CD8-positive, alpha-beta memory T cell (primary cell): ENCODE measurements at regions not wholly inside any gene's neighbourhood (a gene's known extent, or its start where the extent isn't known, plus 50 kb on each side); places are given as distances from the start of the nearest gene placed in this dataset.

Experiments used
- CTCF ChIA-PET: fragments of 350-600 bp; sonication (Branson Sonifier 250); formaldehyde crosslinking; loops from one replicate; lab custom pipeline; 2021; ENCODE audit warnings: antibody characterized with exemption; lab: Charles Lee
- POLR2A ChIA-PET: fragments of 350-600 bp; sonication (Branson Sonifier 250); formaldehyde crosslinking; loops from one replicate; lab custom pipeline; 2021; ENCODE audit warnings: antibody characterized with exemption; lab: Charles Lee
- DNase-seq, 5 donors: peaks; one replicate each; pipeline versions ENCODE4 v3.0.0 to v3.0.0-alpha.2; 2020 to 2022; ENCODE audit warnings: mixed read lengths in 1 of 5
- H3K27ac ChIP-seq: one replicate; pipeline ENCODE4 v1.7.0; 2013; ENCODE audit warnings: low read depth, mild to moderate bottlenecking, low read length, moderate library complexity
- H3K27me3 ChIP-seq: 2 replicates; pipeline ENCODE4 v1.7.0; 2013; ENCODE audit warnings: low read length, mild to moderate bottlenecking; ENCODE audit not compliant: insufficient read depth, poor library complexity, severe bottlenecking
- H3K36me3 ChIP-seq: 2 replicates; pipeline ENCODE4 v1.7.0; 2013; ENCODE audit warnings: mild to moderate bottlenecking, low read length, moderate library complexity; ENCODE audit not compliant: insufficient read depth
- H3K4me1 ChIP-seq: 2 replicates; pipeline ENCODE4 v1.7.0; 2013; ENCODE audit warnings: mild to moderate bottlenecking, low read length, moderate library complexity; ENCODE audit not compliant: insufficient read depth
- H3K4me3 ChIP-seq: 2 replicates; pipeline ENCODE4 v1.7.0; 2013; ENCODE audit warnings: mild to moderate bottlenecking, low read length
- H3K9me3 ChIP-seq: 2 replicates; pipeline ENCODE4 v1.7.0; 2013; ENCODE audit warnings: mild to moderate bottlenecking, low read length
- H3K27ac Mint-ChIP-seq, 8 donors: one replicate each; pipeline ENCODE4 v1.8.0; 2020 to 2021; ENCODE audit warnings: mixed read lengths in 8 of 8, mild to moderate bottlenecking in 6 of 8, inconsistent platforms in 3 of 8, moderate library complexity in 3 of 8
- H3K27me3 Mint-ChIP-seq, 2 donors: one replicate each; pipeline ENCODE4 v1.8.0; 2020 to 2021; ENCODE audit warnings: mixed read lengths in 2 of 2, mild to moderate bottlenecking in 1 of 2, moderate library complexity in 1 of 2
- H3K36me3 Mint-ChIP-seq, 3 donors: one replicate each; pipeline ENCODE4 v1.8.0; 2020 to 2021; ENCODE audit warnings: mixed read lengths in 3 of 3, inconsistent platforms in 1 of 3, mild to moderate bottlenecking in 1 of 3
- H3K4me1 Mint-ChIP-seq, 3 donors: one replicate each; pipeline ENCODE4 v1.8.0; 2020 to 2021; ENCODE audit warnings: mixed read lengths in 3 of 3, inconsistent platforms in 1 of 3, mild to moderate bottlenecking in 1 of 3
- H3K4me3 Mint-ChIP-seq, 7 donors: one replicate each; pipeline ENCODE4 v1.8.0; 2020 to 2021; ENCODE audit warnings: mixed read lengths in 7 of 7, mild to moderate bottlenecking in 6 of 7, moderate library complexity in 4 of 7, inconsistent platforms in 2 of 7
- H3K9me3 Mint-ChIP-seq, 5 donors: one replicate each; pipeline ENCODE4 v1.8.0; 2020 to 2022; ENCODE audit warnings: mixed read lengths in 5 of 5, mild to moderate bottlenecking in 3 of 5, moderate library complexity in 2 of 5, inconsistent platforms in 1 of 5

DNA sequence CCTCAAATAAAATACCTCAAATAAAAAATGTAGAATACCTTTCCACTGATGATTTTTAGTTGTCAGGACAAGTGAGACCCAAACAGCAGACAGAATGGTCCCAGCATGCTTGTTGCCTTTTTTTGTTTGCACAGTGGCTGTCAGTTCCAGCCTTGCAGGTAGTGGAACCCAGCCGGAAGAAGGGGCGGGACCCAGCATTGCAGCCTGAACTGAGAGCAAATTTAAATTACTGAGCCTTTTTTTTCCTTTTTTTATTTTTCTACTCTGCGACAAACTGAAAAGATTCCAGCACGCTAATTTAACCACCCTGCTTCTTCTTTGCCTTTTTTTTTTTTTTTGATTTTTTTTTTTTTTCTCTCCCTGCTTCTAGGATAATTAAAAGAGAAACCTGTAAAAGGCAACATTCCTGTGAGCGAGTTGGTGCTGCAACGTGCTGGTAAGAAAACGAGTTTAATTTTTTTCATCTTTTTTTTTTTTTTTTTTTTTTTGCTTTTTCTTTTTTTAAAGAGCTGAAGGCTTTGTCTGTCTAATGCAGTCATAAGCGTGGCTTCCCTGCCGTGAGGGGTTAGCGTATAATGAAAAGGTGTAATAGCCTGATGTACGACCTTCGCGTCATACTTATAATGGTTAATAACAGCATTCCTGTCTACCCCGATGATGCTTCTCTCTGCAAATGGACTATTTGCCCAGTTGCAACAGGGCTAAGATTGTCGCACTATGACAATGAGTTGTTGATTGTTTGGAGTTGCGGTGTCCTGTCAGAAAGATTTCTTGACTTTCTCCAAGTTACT lies 555.3 kb upstream of the CELF2 start:
- H3K36me3 ChIP-seq: no peaks in the 10 kb centered on the region
- no peak overlapping the region for H3K4me3 ChIP-seq
- H3K27ac Mint-ChIP-seq: no peak overlapping the region
- CTCF ChIA-PET: no interaction called here
- no peaks in the 10 kb centered on the region for H3K27me3 Mint-ChIP-seq
- POLR2A ChIA-PET: no interaction called here
- no peak overlapping the region for H3K4me3 Mint-ChIP-seq
- DNase-seq: no peak
- no peaks in the 10 kb centered on the region for H3K9me3 ChIP-seq
- H3K27me3 ChIP-seq: no peaks in the 10 kb centered on the region
- H3K27ac ChIP-seq: no peak overlapping the region
- no peaks in the 10 kb centered on the region for H3K36me3 Mint-ChIP-seq
- peaks cover 0 to 3% (median 0%) of the 10 kb centered on the region in 5 donors for H3K9me3 Mint-ChIP-seq
- no peaks in the 10 kb centered on the region for H3K4me1 Mint-ChIP-seq
- no peaks in the 10 kb centered on the region for H3K4me1 ChIP-seq

DNA sequence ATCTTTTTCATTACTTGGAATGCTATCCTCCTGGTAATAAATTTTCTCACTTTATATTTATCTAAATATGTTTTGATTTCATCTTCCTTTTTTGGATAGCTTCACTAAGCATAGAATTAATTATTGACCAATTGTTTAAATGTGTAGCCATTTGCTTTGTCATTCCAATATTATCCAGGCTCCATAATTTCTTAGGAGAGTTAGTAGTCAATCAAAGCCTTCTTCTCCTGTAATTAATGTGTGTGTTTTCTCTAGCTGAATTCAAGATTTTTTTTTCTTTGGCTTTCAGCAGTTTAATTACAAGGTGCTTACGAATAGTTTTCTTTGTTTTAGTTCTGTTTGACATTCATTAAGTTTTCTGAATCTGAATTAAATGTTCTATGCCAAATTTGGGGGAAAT lies 545.9 kb upstream of the CELF2 start:
- no peaks in the 10 kb centered on the region for H3K36me3 ChIP-seq
- Mint-ChIP-seq H3K36me3 (no peaks in the 10 kb centered on the region), H3K9me3 (peaks cover 0 to 11% (median 4%) of the 10 kb centered on the region in 5 donors), H3K4me3 (no peak overlapping the region), H3K27me3 (peaks cover 0 to 8% of the 10 kb centered on the region in 2 donors), H3K4me1 (no peaks in the 10 kb centered on the region), H3K27ac (no peak overlapping the region)
- ChIA-PET POLR2A (no interaction called here), CTCF (no interaction called here)
- H3K27me3 ChIP-seq: no peaks in the 10 kb centered on the region
- no peak overlapping the region for H3K27ac ChIP-seq
- H3K9me3 ChIP-seq: no peaks in the 10 kb centered on the region
- H3K4me1 ChIP-seq: no peaks in the 10 kb centered on the region
- no peak overlapping the region for H3K4me3 ChIP-seq
- no peak for DNase-seq

DNA sequence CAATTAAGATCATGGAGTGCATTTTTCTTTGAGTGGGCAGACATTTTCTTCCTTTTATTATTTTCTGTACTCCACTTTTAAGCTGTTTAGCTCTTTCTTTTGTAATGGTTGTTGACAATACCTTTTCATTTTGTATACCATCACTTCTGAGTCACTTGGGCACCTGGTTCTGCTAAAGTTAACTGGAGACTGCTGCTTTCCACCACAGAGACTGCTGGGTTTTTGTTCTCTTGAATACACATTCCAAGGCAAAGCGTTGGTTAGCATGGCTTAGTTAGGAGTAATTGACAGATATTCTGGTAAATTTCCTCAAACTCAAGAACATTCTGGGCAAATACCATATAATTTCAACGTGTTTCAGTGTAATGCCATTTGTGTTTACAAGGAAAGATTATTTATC lies 541.9 kb upstream of the CELF2 start:
- Mint-ChIP-seq H3K4me1 (no peaks in the 10 kb centered on the region), H3K36me3 (no peaks in the 10 kb centered on the region), H3K27ac (no peak overlapping the region), H3K9me3 (peaks cover 0 to 11% (median 4%) of the 10 kb centered on the region in 5 donors), H3K27me3 (peaks cover 0 to 5% of the 10 kb centered on the region in 2 donors), H3K4me3 (no peak overlapping the region)
- POLR2A ChIA-PET: no interaction called here
- no peaks in the 10 kb centered on the region for H3K36me3 ChIP-seq
- no peak overlapping the region for H3K27ac ChIP-seq
- no peak for DNase-seq
- H3K27me3 ChIP-seq: no peaks in the 10 kb centered on the region
- H3K9me3 ChIP-seq: no peaks in the 10 kb centered on the region
- H3K4me1 ChIP-seq: no peaks in the 10 kb centered on the region
- H3K4me3 ChIP-seq: no peak overlapping the region
- CTCF ChIA-PET: no interaction called here

DNA sequence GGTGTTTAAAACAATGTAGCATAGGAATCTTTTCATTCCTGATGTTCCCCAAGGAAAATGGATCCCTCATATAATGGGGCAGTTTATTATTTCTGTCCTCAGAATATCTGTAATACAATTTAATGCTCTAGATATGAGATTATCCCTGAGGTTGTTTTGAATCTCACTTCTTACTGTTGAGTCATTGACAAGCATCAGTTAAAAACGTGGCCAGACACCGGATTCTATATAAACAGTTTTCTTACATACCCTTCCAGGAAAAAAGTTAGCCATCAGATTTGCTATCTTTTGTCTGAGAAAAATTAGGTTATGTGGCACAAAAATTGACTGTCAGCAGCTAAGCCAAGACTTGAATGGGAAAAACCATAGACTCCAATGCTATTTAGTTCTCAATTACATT lies 539.8 kb upstream of the CELF2 start:
- POLR2A ChIA-PET: no interaction called here
- H3K4me3 Mint-ChIP-seq: no peak overlapping the region

DNA sequence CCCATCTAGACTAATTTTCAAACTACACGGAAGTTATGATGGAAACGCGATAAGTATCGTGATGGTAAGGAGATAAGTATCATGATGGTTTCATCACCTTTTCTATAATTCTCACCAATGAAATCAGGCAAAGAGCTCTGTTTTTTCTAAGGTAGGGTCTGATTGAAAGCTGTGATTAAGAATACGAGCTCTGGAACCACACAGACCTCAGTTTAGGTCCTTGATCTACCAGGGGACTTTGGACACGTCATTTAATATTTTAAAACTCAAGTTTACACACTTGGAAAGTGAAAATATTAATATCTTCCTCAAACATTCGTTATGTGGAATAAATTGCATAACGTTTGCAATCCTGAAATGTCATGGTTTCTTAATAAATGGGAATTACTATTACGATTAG lies 538.2 kb upstream of the CELF2 start:
- Mint-ChIP-seq H3K27me3 (peaks cover 0 to 5% of the 10 kb centered on the region in 2 donors), H3K4me1 (no peaks in the 10 kb centered on the region), H3K27ac (no peak overlapping the region), H3K9me3 (peaks cover 0 to 3% (median 0%) of the 10 kb centered on the region in 5 donors), H3K4me3 (no peak overlapping the region), H3K36me3 (no peaks in the 10 kb centered on the region)
- H3K4me1 ChIP-seq: no peaks in the 10 kb centered on the region
- no peak overlapping the region for H3K27ac ChIP-seq
- H3K9me3 ChIP-seq: no peaks in the 10 kb centered on the region
- POLR2A ChIA-PET: no interaction called here
- CTCF ChIA-PET: no interaction called here
- H3K36me3 ChIP-seq: no peaks in the 10 kb centered on the region
- no peak overlapping the region for H3K4me3 ChIP-seq
- no peaks in the 10 kb centered on the region for H3K27me3 ChIP-seq
- DNase-seq: no peak

More for the DNA sequence above, 539.8 kb upstream of the CELF2 start:
- no peak overlapping the region for H3K27ac ChIP-seq
- no peaks in the 10 kb centered on the region for H3K9me3 ChIP-seq
- no peaks in the 10 kb centered on the region for H3K27me3 ChIP-seq
- H3K4me3 ChIP-seq: no peak overlapping the region
- H3K36me3 Mint-ChIP-seq: no peaks in the 10 kb centered on the region
- no peaks in the 10 kb centered on the region for H3K4me1 Mint-ChIP-seq
- CTCF ChIA-PET: no interaction called here
- no peak for DNase-seq
- peaks cover 0 to 7% (median 0%) of the 10 kb centered on the region in 5 donors for H3K9me3 Mint-ChIP-seq
- H3K27me3 Mint-ChIP-seq: peaks cover 0 to 5% of the 10 kb centered on the region in 2 donors
- H3K36me3 ChIP-seq: no peaks in the 10 kb centered on the region
- H3K27ac Mint-ChIP-seq: no peak overlapping the region
- H3K4me1 ChIP-seq: no peaks in the 10 kb centered on the region

DNA sequence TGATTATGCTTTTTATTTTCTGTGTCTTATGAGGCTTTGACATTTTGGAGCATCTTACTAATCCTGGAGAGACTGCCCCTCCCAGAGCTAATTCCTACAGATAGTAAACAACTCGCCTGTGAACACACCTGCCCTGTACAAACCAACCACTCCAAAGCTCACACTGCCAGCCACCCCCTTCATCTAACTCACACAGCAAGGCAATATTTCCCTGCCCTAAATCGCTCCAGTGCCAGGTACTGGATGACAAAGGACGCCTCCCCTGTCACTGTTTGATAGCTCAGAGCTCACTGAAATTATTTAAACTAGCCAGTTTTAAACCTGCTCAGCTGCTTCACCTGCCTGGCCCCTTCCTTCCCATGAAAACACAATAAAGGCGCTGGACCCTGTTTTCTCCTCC lies 535.1 kb upstream of the CELF2 start:
- no peaks in the 10 kb centered on the region for H3K27me3 ChIP-seq
- H3K4me1 ChIP-seq: no peaks in the 10 kb centered on the region
- CTCF ChIA-PET: no interaction called here
- no peaks in the 10 kb centered on the region for H3K9me3 ChIP-seq
- no peak for DNase-seq
- H3K27me3 Mint-ChIP-seq: no peaks in the 10 kb centered on the region
- no peak overlapping the region for H3K4me3 Mint-ChIP-seq
- H3K27ac Mint-ChIP-seq: no peak overlapping the region
- H3K4me3 ChIP-seq: no peak overlapping the region
- H3K4me1 Mint-ChIP-seq: no peaks in the 10 kb centered on the region
- POLR2A ChIA-PET: no interaction called here
- no peak overlapping the region for H3K27ac ChIP-seq
- H3K36me3 ChIP-seq: no peaks in the 10 kb centered on the region
- H3K36me3 Mint-ChIP-seq: no peaks in the 10 kb centered on the region
- H3K9me3 Mint-ChIP-seq: no peaks in the 10 kb centered on the region

DNA sequence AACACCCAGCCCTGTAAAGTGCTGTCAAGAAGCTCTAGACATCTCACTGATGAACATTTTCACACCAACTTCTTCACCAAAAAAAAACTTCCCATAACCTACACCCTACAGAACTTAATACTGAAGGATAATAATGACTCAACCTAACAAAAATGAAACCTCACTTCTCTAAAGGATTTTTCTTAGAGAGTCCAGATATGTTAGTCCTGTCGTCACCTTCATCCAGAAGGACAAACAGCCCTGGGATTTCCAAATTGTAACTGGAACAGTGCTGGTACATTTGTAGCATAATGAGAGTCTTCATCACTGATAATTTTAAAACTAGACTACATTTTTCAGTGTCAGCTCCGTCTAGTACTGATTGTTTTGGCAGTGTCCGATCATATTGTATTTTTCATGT lies 528.6 kb upstream of the CELF2 start:
- Histone ChIP-seq H3K4me1 (no peaks in the 10 kb centered on the region), H3K9me3 (no peaks in the 10 kb centered on the region), H3K27me3 (no peaks in the 10 kb centered on the region), H3K27ac (no peak overlapping the region), H3K36me3 (no peaks in the 10 kb centered on the region), H3K4me3 (no peak overlapping the region)
- CTCF ChIA-PET: no interaction called here
- peaks cover 0 to 2% (median 0%) of the 10 kb centered on the region in 5 donors for H3K9me3 Mint-ChIP-seq
- H3K27ac Mint-ChIP-seq: no peak overlapping the region
- peaks cover 5 to 13% of the 10 kb centered on the region in 2 donors for H3K27me3 Mint-ChIP-seq
- POLR2A ChIA-PET: no interaction called here
- no peak for DNase-seq
- H3K4me3 Mint-ChIP-seq: no peak overlapping the region
- H3K36me3 Mint-ChIP-seq: no peaks in the 10 kb centered on the region
- H3K4me1 Mint-ChIP-seq: no peaks in the 10 kb centered on the region

DNA sequence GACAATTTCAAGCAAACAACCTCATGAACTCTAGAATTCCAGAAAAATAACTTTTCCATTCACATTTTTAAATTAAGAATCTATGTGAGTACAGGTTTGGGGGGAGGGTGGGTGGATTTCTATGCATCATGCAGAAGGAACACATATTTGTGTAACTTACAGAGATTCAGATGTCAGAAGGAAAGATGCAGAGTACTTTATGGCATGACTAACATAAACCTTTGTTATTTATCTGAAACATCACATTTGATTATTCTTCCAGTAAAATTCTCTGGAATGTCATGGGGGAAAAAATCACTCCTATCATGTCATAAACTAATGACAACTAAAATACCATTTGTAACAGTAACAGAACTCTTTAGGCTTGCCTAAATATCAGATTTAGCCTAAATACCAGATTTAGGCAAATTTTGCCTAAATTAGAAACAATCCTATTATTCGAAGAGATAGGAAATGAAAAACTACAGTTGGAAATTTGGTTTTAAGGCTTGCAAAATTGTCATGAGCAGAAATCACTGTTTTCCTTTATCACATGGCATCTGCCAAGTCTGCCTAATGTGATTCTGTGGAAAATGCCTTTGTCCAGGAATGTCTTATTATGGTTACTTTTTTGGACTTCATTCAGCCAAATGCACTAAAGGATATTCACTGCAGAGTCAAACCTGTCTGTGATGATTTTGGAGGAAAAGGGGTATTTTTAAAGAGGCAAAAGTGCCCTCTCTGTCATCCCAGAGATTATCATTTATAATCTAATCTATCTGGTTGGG lies 527.7 kb upstream of the CELF2 start:
- Mint-ChIP-seq H3K4me1 (no peaks in the 10 kb centered on the region), H3K9me3 (peaks cover 0 to 2% (median 0%) of the 10 kb centered on the region in 5 donors), H3K4me3 (no peak overlapping the region), H3K27me3 (peaks cover 5 to 13% of the 10 kb centered on the region in 2 donors), H3K27ac (no peak overlapping the region), H3K36me3 (no peaks in the 10 kb centered on the region)
- H3K27me3 ChIP-seq: no peaks in the 10 kb centered on the region
- no peak overlapping the region for H3K4me3 ChIP-seq
- H3K27ac ChIP-seq: no peak overlapping the region
- ChIA-PET CTCF (no interaction called here), POLR2A (no interaction called here)
- DNase-seq: no peak
- no peaks in the 10 kb centered on the region for H3K4me1 ChIP-seq
- no peaks in the 10 kb centered on the region for H3K9me3 ChIP-seq
- H3K36me3 ChIP-seq: no peaks in the 10 kb centered on the region
